Panc1 (cell line): ENCODE measurements at regions not wholly inside any gene's neighbourhood (a gene's known extent, or its start where the extent isn't known, plus 50 kb on each side); places are given as distances from the start of the nearest gene placed in this dataset.

Experiments
- ATAC-seq: fragments of 200-7000 bp; cut with Tn5 transposase; 2 replicates; pipeline ENCODE4 v1.9.1; 2020; ENCODE audit warnings: mild to moderate bottlenecking, moderate library complexity
- BruUV-seq: library from RNA; stranded (reverse); fragments of 400-500 nt; replicated peaks from 2 replicates; lab custom pipeline; 2021; lab: Mats Ljungman, UMichigan
- CTCF ChIA-PET: fragments of 300-600 bp; sonication (Branson Sonifier 250); formaldehyde crosslinking; loops from one replicate; lab custom pipeline; 2022; ENCODE audit warnings: antibody characterized with exemption; lab: Charles Lee
- POLR2A ChIA-PET: fragments of 300-600 bp; sonication (Branson Sonifier 250); formaldehyde crosslinking; loops from one replicate; lab custom pipeline; 2022; ENCODE audit warnings: antibody characterized with exemption; lab: Charles Lee
- DNase-seq: peaks from one replicate; pipeline ENCODE4 v3.0.0-alpha.2; 2010; ENCODE audit warnings: low read depth, low spot score
- H3K27ac ChIP-seq: 2 replicates; pipeline ENCODE4 v1.5.1; 2011; ENCODE audit warnings: mild to moderate bottlenecking, low read length, inconsistent platforms
- H3K27me3 ChIP-seq: fragments of 200-500 bp; sonication (Bioruptor generic); 2 replicates; pipeline ENCODE4 v1.6.0; 2014; ENCODE audit warnings: low read length, inconsistent platforms; ENCODE audit not compliant: control insufficient read depth, insufficient read depth
- H3K36me3 ChIP-seq: fragments of 200-500 bp; sonication (Bioruptor generic); 2 replicates; pipeline ENCODE4 v1.5.1; 2014; ENCODE audit warnings: inconsistent platforms, mild to moderate bottlenecking, low read length, moderate library complexity; ENCODE audit not compliant: control insufficient read depth, insufficient read depth
- H3K4me1 ChIP-seq: 2 replicates; pipeline ENCODE4 v1.5.1; 2011; ENCODE audit warnings: inconsistent platforms, mild to moderate bottlenecking, low read length, moderate library complexity; ENCODE audit not compliant: control insufficient read depth, insufficient read depth
- H3K4me3 ChIP-seq, 2 experiments: 2 replicates each; pipeline ENCODE4 v1.5.1; 2011 to 2012; ENCODE audit warnings: low read depth in 2 of 2, low read length in 2 of 2, mild to moderate bottlenecking in 2 of 2, inconsistent platforms in 1 of 2, moderate library complexity in 1 of 2
- H3K9me3 ChIP-seq: fragments of 200-500 bp; sonication (Bioruptor generic); 2 replicates; pipeline ENCODE4 v1.5.1; 2014; ENCODE audit warnings: low read depth, mild to moderate bottlenecking, inconsistent platforms, low read length, moderate library complexity; ENCODE audit not compliant: control insufficient read depth, insufficient read depth
- POLR2AphosphoS5 ChIP-seq: IDR thresholded peaks from 2 replicates; pipeline ENCODE4 v1.6.1; 2012; ENCODE audit warnings: mild to moderate bottlenecking, low read depth, low read length, moderate library complexity
- REST ChIP-seq, 2 experiments: IDR thresholded peaks; 2 replicates each; pipeline ENCODE4 v1.6.1; 2011 to 2012; ENCODE audit warnings: low read depth in 2 of 2, control low read depth in 1 of 2, low read length in 1 of 2, mild to moderate bottlenecking in 1 of 2, moderate library complexity in 1 of 2; ENCODE audit not compliant: insufficient read depth in 1 of 2
- SIN3A ChIP-seq: IDR thresholded peaks from 2 replicates; pipeline ENCODE4 v1.6.1; 2012; ENCODE audit warnings: low read depth, mild to moderate bottlenecking, low read length, moderate library complexity, borderline replicate concordance; ENCODE audit not compliant: insufficient read depth
- TCF7L2 ChIP-seq: IDR thresholded peaks from 2 replicates; pipeline ENCODE4 v1.6.1; 2011; ENCODE audit warnings: mild to moderate bottlenecking, low read depth, low read length, inconsistent platforms
- in situ Hi-C: cut with HindIII; loops from 2 replicates; pipeline ENCODE4 v1.10.0; 2016; ENCODE audit warnings: low sequenced_read_pairs, low pct_unique_long_range_greater_than_20kb
- intact Hi-C: fragments of 100-400 bp; cut with micrococcal nuclease; formaldehyde crosslinking; loops from one replicate; pipeline ENCODE4 v1.10.0; 2022; ENCODE audit not compliant: unreplicated experiment
- TF ChIP-seq, protein P1 (sequence below): fragments of 450-650 bp; IDR thresholded peaks from 2 replicates; pipeline ENCODE4 v1.5.1; 2017; ENCODE audit warnings: mild to moderate bottlenecking

GRCh38 chr12:25755136-25755970 is 202.3 kb upstream of the LMNTD1 start:
- POLR2A ChIA-PET, result no interaction called here
- intact Hi-C loops, result no loop called here
- no peaks in the 10 kb centered on the region for H3K4me1 ChIP-seq
- H3K9me3 ChIP-seq, result no peaks in the 10 kb centered on the region
- no peak overlapping the region for H3K27ac ChIP-seq
- no peaks in the 10 kb centered on the region for H3K36me3 ChIP-seq
- CTCF ChIA-PET, result no interaction called here
- no peak for TF ChIP-seq REST (IDR thresholded peaks at IDR 0.05; ENCODE audit: insufficient read depth in 1 of 2, low read depth in 2 of 2, low read length in 1 of 2)
- TF ChIP-seq, protein P1, sequence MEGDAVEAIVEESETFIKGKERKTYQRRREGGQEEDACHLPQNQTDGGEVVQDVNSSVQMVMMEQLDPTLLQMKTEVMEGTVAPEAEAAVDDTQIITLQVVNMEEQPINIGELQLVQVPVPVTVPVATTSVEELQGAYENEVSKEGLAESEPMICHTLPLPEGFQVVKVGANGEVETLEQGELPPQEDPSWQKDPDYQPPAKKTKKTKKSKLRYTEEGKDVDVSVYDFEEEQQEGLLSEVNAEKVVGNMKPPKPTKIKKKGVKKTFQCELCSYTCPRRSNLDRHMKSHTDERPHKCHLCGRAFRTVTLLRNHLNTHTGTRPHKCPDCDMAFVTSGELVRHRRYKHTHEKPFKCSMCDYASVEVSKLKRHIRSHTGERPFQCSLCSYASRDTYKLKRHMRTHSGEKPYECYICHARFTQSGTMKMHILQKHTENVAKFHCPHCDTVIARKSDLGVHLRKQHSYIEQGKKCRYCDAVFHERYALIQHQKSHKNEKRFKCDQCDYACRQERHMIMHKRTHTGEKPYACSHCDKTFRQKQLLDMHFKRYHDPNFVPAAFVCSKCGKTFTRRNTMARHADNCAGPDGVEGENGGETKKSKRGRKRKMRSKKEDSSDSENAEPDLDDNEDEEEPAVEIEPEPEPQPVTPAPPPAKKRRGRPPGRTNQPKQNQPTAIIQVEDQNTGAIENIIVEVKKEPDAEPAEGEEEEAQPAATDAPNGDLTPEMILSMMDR, result no peak
- in situ Hi-C loops, result no loop called here
- peaks cover 4% of the 10 kb centered on the region; the same call in 1 of the 2 replicates for H3K27me3 ChIP-seq
- DNase-seq (no peak), ATAC-seq (no peak)
- BruUV-seq, result no TSS peak
- H3K4me3 ChIP-seq, result no peak overlapping the region

DNA sequence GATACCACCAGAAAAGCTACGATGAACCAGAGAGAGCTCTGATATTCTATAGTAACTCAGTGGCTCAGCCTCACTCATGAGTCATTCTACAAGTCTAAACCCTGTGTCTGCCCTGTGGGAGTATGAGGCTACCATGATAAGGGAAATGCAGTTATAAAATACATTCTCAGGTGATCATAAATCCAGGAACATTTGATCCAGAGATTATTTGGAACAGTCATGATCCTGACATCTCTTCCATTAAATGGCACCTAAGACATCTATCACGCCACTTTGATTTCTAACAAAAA is 202.6 kb upstream of the RASSF8 start:
- Histone ChIP-seq H3K9me3 (no peaks in the 10 kb centered on the region), H3K4me1 (no peaks in the 10 kb centered on the region), H3K36me3 (no peaks in the 10 kb centered on the region), H3K4me3 (no peak overlapping the region), H3K27ac (no peak overlapping the region), H3K27me3 (peaks cover 4% of the 10 kb centered on the region; the same call in 1 of the 2 replicates)
- in situ Hi-C loops, result no loop called here
- intact Hi-C loops, result no loop called here
- TF ChIP-seq POLR2AphosphoS5 (no peak), TCF7L2 (no peak), SIN3A (no peak), REST (IDR thresholded peaks at IDR 0.05; ENCODE audit: insufficient read depth in 1 of 2, low read depth in 2 of 2, low read length in 1 of 2) (no peak)
- TF ChIP-seq, protein P1, result no peak
- ChIA-PET CTCF (no interaction called here), POLR2A (no interaction called here)
- no TSS peak for BruUV-seq
- DNase-seq (no peak), ATAC-seq (no peak)
